RWPE1 (cell line): ENCODE measurements at regions not wholly inside any gene's neighbourhood (a gene's known extent, or its start where the extent isn't known, plus 50 kb on each side); places are given as distances from the start of the nearest gene placed in this dataset.

ENCODE experiments used
- CTCF ChIA-PET: fragments of 350-600 bp; sonication (Branson Sonifier 250); formaldehyde crosslinking; extraction: SDS; loops from one replicate; lab custom pipeline; 2021; lab: Yijun Ruan, JAX
- POLR2A ChIA-PET: fragments of 400-600 bp; formaldehyde crosslinking; extraction: SDS; loops from one replicate; lab custom pipeline; 2020; ENCODE audit warnings: antibody characterized with exemption; ENCODE audit not compliant: low non-redundant PET; lab: Yijun Ruan, JAX
- DNase-seq: peaks from one replicate; pipeline ENCODE4 v3.0.0; 2012; ENCODE audit warnings: low spot score
- H3K27ac ChIP-seq: fragments of 450-650 bp; 2 replicates; pipeline ENCODE4 v1.5.1; 2017
- TF ChIP-seq, protein P1 (sequence below): fragments of 450-650 bp; conservative IDR thresholded peaks from 2 replicates; pipeline ENCODE4 v1.5.1; 2017; ENCODE audit warnings: low read depth, mild to moderate bottlenecking

DNA sequence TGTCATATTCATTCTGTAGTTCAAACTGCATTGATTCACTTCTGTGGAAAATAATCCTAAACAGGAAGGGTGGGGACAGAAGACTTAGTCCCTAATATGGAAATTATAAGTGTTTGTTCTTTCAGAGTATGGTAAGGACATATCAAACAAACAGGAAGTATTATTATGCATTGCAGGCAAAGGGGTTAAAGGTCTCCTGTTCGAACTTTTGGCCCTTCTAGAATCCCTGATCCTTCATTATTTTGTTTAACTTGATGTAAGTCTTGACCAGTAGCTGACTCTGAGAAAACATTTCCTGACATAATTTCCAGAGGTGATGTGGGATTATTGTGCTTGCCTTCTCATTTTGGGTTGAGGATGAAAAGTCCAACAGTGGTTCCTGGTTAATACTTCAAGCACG, 215.4 kb upstream of the ADGRL2 start:
- ChIA-PET POLR2A (no interaction called here), CTCF (no interaction called here)
- H3K27ac ChIP-seq, result no peak overlapping the region
- DNase-seq, result no peak
- TF ChIP-seq, protein P1, sequence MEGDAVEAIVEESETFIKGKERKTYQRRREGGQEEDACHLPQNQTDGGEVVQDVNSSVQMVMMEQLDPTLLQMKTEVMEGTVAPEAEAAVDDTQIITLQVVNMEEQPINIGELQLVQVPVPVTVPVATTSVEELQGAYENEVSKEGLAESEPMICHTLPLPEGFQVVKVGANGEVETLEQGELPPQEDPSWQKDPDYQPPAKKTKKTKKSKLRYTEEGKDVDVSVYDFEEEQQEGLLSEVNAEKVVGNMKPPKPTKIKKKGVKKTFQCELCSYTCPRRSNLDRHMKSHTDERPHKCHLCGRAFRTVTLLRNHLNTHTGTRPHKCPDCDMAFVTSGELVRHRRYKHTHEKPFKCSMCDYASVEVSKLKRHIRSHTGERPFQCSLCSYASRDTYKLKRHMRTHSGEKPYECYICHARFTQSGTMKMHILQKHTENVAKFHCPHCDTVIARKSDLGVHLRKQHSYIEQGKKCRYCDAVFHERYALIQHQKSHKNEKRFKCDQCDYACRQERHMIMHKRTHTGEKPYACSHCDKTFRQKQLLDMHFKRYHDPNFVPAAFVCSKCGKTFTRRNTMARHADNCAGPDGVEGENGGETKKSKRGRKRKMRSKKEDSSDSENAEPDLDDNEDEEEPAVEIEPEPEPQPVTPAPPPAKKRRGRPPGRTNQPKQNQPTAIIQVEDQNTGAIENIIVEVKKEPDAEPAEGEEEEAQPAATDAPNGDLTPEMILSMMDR, result no peak

DNA sequence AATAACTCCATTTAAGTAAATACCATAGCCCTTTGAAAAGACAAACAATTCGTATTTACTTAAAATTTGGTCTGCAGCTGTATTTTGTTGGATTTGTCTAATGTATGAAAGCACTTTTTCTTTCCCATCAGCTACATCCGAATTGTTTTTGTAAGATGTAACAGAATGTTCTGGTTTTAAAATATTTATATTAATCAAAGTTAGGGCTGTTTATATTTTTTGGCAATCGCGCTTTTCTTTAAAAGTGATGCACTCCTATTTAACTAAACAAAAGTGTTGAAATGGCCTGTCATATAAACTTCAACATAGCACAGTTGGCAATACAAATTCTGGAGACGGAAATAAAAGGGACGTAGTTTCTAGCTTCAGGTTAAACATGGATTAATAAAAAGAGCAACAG, 216.3 kb upstream of the ADGRL2 start:
- POLR2A ChIA-PET, result no interaction called here
- CTCF ChIA-PET, result no interaction called here
- DNase-seq, result no peak
- H3K27ac ChIP-seq, result no peak overlapping the region
- TF ChIP-seq, protein P1, result no peak

DNA sequence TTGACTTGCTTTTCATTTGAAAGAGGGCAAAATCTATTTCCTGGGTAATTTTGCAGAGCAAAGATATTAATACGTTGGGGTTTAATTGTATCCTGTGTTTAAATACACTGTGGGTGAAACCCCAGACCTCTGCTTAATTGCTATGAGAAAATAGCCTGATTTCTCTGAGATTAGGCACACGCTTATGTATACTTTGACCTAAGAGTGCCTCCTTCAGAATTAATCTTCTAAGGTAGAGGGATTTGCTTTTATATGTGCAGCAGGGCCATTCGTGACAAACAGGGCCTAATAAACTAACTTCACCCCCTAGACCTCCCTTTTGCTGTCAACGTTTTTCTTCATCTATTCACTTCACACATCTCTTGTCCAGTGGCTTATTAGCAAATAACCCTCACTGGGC, 216.9 kb upstream of the ADGRL2 start:
- TF ChIP-seq, protein P1, result no peak
- no peak for DNase-seq
- no peak overlapping the region for H3K27ac ChIP-seq
- POLR2A ChIA-PET, result no interaction called here
- CTCF ChIA-PET, result no interaction called here

DNA sequence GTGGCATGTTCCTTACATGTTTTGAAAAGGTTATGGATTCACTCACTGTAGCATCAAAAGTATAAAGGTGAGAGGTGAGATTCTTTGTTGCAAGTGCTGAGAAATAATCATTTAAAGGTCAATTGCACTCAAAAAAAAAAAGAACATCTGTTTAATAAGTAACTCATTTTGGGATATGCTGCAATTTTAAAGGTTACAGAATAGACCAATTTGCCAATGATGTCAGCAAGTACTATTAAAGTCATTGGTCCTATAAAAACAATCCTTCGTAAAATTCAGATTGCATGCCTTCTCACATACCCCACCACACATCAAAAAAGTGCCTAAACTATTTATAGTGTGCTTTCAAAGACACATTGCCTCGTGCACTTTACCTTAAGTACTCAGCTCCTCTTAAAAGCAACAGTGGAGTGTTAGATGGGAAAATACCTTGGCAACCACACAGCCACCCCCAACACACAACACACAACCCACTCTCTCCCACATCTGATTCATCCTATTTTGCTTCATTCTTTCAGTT, 218.2 kb upstream of the ADGRL2 start:
- POLR2A ChIA-PET, result no interaction called here
- no peak overlapping the region for H3K27ac ChIP-seq
- TF ChIP-seq, protein P1, result no peak
- no peak for DNase-seq
- CTCF ChIA-PET, result no interaction called here

DNA sequence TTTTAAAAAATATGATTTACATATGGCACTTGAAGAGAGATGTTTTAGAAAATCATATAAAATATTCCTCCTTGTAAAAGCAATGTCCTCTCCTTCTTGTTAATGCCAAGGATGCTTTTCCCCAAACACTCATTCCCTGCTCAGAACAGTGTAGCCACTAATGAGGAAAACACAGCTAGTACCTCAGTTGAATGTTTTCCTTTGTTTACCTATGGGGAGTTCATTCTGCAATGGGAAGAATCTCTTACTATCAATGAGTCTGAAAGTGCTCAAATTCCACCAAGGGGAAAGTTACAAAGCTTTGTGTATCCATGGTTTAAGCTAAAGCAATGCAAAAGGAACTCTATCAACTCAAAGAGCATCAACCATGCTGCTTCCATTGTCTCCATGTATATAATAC, 221.9 kb upstream of the ADGRL2 start:
- ChIA-PET POLR2A (no interaction called here), CTCF (no interaction called here)
- DNase-seq, result no peak
- TF ChIP-seq, protein P1, result no peak
- no peak overlapping the region for H3K27ac ChIP-seq

DNA sequence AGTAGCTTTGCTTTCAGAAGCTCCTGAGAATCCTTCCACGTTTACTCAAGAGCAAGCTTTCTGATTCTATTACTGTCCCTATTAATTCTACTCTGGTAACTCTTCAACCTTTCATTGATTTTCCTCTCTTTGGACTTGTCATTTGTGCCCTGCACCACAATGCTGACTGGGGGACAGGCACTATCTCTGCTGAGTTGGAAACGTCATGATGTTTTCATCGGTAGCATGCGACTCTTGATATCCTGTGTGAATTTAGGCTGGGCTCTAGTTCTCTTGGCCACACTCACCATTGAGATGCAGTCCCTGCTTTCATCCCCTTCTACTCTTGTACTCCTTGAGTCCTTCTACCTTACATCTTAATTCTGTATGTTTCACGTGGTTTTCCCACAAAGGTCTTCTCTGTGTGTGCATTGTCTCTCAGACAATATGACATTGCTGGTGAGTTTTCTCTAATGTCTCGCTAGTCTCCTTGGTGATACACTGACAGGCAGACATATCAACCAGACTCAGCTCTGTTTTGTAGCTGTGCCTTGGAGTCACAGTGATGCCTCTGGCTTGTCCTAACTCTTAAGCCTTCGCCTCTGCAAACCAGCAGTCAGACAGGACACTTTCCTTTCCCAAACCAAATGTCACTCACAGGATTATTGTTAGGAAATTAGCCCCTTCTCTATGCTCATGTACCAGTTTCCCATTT, 223.6 kb upstream of the ADGRL2 start:
- TF ChIP-seq, protein P1, result no peak
- no peak for DNase-seq
- H3K27ac ChIP-seq, result no peak overlapping the region
- ChIA-PET POLR2A (no interaction called here), CTCF (no interaction called here)
